Panc1 (cell line): ENCODE measurements at regions not wholly inside any gene's neighbourhood (a gene's known extent, or its start where the extent isn't known, plus 50 kb on each side); places are given as distances from the start of the nearest gene placed in this dataset.

ENCODE experiments used
- ATAC-seq: fragments of 200-7000 bp; cut with Tn5 transposase; 2 replicates; pipeline ENCODE4 v1.9.1; 2020; ENCODE audit warnings: mild to moderate bottlenecking, moderate library complexity
- BruUV-seq: library from RNA; stranded (reverse); fragments of 400-500 nt; replicated peaks from 2 replicates; lab custom pipeline; 2021; lab: Mats Ljungman, UMichigan
- CTCF ChIA-PET: fragments of 300-600 bp; sonication (Branson Sonifier 250); formaldehyde crosslinking; loops from one replicate; lab custom pipeline; 2022; ENCODE audit warnings: antibody characterized with exemption; lab: Charles Lee
- POLR2A ChIA-PET: fragments of 300-600 bp; sonication (Branson Sonifier 250); formaldehyde crosslinking; loops from one replicate; lab custom pipeline; 2022; ENCODE audit warnings: antibody characterized with exemption; lab: Charles Lee
- DNase-seq: peaks from one replicate; pipeline ENCODE4 v3.0.0-alpha.2; 2010; ENCODE audit warnings: low read depth, low spot score
- H3K27ac ChIP-seq: 2 replicates; pipeline ENCODE4 v1.5.1; 2011; ENCODE audit warnings: mild to moderate bottlenecking, low read length, inconsistent platforms
- H3K27me3 ChIP-seq: fragments of 200-500 bp; sonication (Bioruptor generic); 2 replicates; pipeline ENCODE4 v1.6.0; 2014; ENCODE audit warnings: low read length, inconsistent platforms; ENCODE audit not compliant: control insufficient read depth, insufficient read depth
- H3K36me3 ChIP-seq: fragments of 200-500 bp; sonication (Bioruptor generic); 2 replicates; pipeline ENCODE4 v1.5.1; 2014; ENCODE audit warnings: inconsistent platforms, mild to moderate bottlenecking, low read length, moderate library complexity; ENCODE audit not compliant: control insufficient read depth, insufficient read depth
- H3K4me1 ChIP-seq: 2 replicates; pipeline ENCODE4 v1.5.1; 2011; ENCODE audit warnings: inconsistent platforms, mild to moderate bottlenecking, low read length, moderate library complexity; ENCODE audit not compliant: control insufficient read depth, insufficient read depth
- H3K4me3 ChIP-seq, 2 experiments: 2 replicates each; pipeline ENCODE4 v1.5.1; 2011 to 2012; ENCODE audit warnings: low read depth in 2 of 2, low read length in 2 of 2, mild to moderate bottlenecking in 2 of 2, inconsistent platforms in 1 of 2, moderate library complexity in 1 of 2
- H3K9me3 ChIP-seq: fragments of 200-500 bp; sonication (Bioruptor generic); 2 replicates; pipeline ENCODE4 v1.5.1; 2014; ENCODE audit warnings: low read depth, mild to moderate bottlenecking, inconsistent platforms, low read length, moderate library complexity; ENCODE audit not compliant: control insufficient read depth, insufficient read depth
- POLR2AphosphoS5 ChIP-seq: IDR thresholded peaks from 2 replicates; pipeline ENCODE4 v1.6.1; 2012; ENCODE audit warnings: mild to moderate bottlenecking, low read depth, low read length, moderate library complexity
- SIN3A ChIP-seq: IDR thresholded peaks from 2 replicates; pipeline ENCODE4 v1.6.1; 2012; ENCODE audit warnings: low read depth, mild to moderate bottlenecking, low read length, moderate library complexity, borderline replicate concordance; ENCODE audit not compliant: insufficient read depth
- TCF7L2 ChIP-seq: IDR thresholded peaks from 2 replicates; pipeline ENCODE4 v1.6.1; 2011; ENCODE audit warnings: mild to moderate bottlenecking, low read depth, low read length, inconsistent platforms
- in situ Hi-C: cut with HindIII; loops from 2 replicates; pipeline ENCODE4 v1.10.0; 2016; ENCODE audit warnings: low sequenced_read_pairs, low pct_unique_long_range_greater_than_20kb
- intact Hi-C: fragments of 100-400 bp; cut with micrococcal nuclease; formaldehyde crosslinking; loops from one replicate; pipeline ENCODE4 v1.10.0; 2022; ENCODE audit not compliant: unreplicated experiment
- TF ChIP-seq, protein P1 (sequence below): fragments of 450-650 bp; IDR thresholded peaks from 2 replicates; pipeline ENCODE4 v1.5.1; 2017; ENCODE audit warnings: mild to moderate bottlenecking
- TF ChIP-seq, protein P2 (sequence below), 2 experiments: IDR thresholded peaks; 2 replicates each; pipeline ENCODE4 v1.6.1; 2011 to 2012; ENCODE audit warnings: low read depth in 2 of 2, control low read depth in 1 of 2, low read length in 1 of 2, mild to moderate bottlenecking in 1 of 2, moderate library complexity in 1 of 2; ENCODE audit not compliant: insufficient read depth in 1 of 2

- intact Hi-C loops (no loop called here), in situ Hi-C loops (no loop called here)
- BruUV-seq, result no TSS peak
- TF ChIP-seq POLR2AphosphoS5, result no peak
- TF ChIP-seq, protein P1, sequence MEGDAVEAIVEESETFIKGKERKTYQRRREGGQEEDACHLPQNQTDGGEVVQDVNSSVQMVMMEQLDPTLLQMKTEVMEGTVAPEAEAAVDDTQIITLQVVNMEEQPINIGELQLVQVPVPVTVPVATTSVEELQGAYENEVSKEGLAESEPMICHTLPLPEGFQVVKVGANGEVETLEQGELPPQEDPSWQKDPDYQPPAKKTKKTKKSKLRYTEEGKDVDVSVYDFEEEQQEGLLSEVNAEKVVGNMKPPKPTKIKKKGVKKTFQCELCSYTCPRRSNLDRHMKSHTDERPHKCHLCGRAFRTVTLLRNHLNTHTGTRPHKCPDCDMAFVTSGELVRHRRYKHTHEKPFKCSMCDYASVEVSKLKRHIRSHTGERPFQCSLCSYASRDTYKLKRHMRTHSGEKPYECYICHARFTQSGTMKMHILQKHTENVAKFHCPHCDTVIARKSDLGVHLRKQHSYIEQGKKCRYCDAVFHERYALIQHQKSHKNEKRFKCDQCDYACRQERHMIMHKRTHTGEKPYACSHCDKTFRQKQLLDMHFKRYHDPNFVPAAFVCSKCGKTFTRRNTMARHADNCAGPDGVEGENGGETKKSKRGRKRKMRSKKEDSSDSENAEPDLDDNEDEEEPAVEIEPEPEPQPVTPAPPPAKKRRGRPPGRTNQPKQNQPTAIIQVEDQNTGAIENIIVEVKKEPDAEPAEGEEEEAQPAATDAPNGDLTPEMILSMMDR, result no peak
- no peak for TF ChIP-seq SIN3A
- TF ChIP-seq TCF7L2, result no peak
- TF ChIP-seq, protein P2, sequence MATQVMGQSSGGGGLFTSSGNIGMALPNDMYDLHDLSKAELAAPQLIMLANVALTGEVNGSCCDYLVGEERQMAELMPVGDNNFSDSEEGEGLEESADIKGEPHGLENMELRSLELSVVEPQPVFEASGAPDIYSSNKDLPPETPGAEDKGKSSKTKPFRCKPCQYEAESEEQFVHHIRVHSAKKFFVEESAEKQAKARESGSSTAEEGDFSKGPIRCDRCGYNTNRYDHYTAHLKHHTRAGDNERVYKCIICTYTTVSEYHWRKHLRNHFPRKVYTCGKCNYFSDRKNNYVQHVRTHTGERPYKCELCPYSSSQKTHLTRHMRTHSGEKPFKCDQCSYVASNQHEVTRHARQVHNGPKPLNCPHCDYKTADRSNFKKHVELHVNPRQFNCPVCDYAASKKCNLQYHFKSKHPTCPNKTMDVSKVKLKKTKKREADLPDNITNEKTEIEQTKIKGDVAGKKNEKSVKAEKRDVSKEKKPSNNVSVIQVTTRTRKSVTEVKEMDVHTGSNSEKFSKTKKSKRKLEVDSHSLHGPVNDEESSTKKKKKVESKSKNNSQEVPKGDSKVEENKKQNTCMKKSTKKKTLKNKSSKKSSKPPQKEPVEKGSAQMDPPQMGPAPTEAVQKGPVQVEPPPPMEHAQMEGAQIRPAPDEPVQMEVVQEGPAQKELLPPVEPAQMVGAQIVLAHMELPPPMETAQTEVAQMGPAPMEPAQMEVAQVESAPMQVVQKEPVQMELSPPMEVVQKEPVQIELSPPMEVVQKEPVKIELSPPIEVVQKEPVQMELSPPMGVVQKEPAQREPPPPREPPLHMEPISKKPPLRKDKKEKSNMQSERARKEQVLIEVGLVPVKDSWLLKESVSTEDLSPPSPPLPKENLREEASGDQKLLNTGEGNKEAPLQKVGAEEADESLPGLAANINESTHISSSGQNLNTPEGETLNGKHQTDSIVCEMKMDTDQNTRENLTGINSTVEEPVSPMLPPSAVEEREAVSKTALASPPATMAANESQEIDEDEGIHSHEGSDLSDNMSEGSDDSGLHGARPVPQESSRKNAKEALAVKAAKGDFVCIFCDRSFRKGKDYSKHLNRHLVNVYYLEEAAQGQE (IDR thresholded peaks at IDR 0.05; ENCODE audit: insufficient read depth in 1 of 2, low read depth in 2 of 2, low read length in 1 of 2), result no peak
- Histone ChIP-seq H3K27me3 (peaks cover 12% of the 10 kb centered on the region), H3K4me1 (no peaks in the 10 kb centered on the region; the same call in 1 of the 2 replicates), H3K27ac (no peak overlapping the region), H3K4me3 (no peak overlapping the region), H3K9me3 (no peaks in the 10 kb centered on the region), H3K36me3 (no peaks in the 10 kb centered on the region)
- ATAC-seq (no peak), DNase-seq (no peak)
- POLR2A ChIA-PET, result interaction anchor here (0.6 kb wide), 1 partner anchor 1582 kb away, joined by 4 read pairs; no protein-coding TSS in a partner anchor
- CTCF ChIA-PET, result no interaction called here
These were observed 80.3 kb upstream of the RBM19 start for GRCh38 chr12:114046236-114046998.

DNA sequence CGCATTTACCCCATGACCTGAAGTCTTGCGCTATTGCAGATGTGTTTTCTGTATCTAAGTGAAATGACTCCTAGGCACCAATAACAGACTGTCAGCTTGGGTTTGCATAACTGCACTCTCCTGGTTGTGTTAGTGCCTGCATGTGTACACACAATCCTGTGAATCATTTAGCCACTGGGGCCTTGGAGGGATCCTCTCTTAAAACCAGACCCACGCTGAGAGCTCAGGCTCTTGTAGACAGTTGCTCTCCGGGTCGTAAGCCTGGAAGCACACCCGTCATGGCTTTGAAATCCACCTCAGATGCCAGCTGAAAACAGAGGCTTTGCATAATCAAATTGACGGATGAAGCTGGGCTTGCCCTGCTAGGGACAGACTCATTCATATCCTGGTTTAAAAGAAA lies 79.2 kb upstream of the RBM19 start:
- BruUV-seq, result no TSS peak
- H3K4me3 ChIP-seq, result no peak overlapping the region
- peaks cover 12% of the 10 kb centered on the region for H3K27me3 ChIP-seq
- in situ Hi-C loops (no loop called here), intact Hi-C loops (no loop called here)
- DNase-seq (no peak), ATAC-seq (no peak)
- ChIA-PET CTCF (no interaction called here), POLR2A (no interaction called here)
- no peak overlapping the region for H3K27ac ChIP-seq
- H3K9me3 ChIP-seq, result no peaks in the 10 kb centered on the region
- H3K4me1 ChIP-seq, result no peaks in the 10 kb centered on the region; the same call in 1 of the 2 replicates
- TF ChIP-seq SIN3A (no peak), POLR2AphosphoS5 (no peak), TCF7L2 (no peak)
- TF ChIP-seq, protein P2 (IDR thresholded peaks at IDR 0.05; ENCODE audit: insufficient read depth in 1 of 2, low read depth in 2 of 2, low read length in 1 of 2), result no peak
- TF ChIP-seq, protein P1, result no peak
- H3K36me3 ChIP-seq, result no peaks in the 10 kb centered on the region
